H1 (cell line): ENCODE measurements at regions not wholly inside any gene's neighbourhood (a gene's known extent, or its start where the extent isn't known, plus 50 kb on each side); places are given as distances from the start of the nearest gene placed in this dataset.
"Not testable (repeated sequence)": the region's sequence is repeated elsewhere in the genome, so short reads cannot be mapped to it uniquely, and the experiment has no call there.

Experiments
- CEBPB ChIP-seq: IDR thresholded peaks from 2 replicates; pipeline ENCODE4 v1.6.1; 2012; ENCODE audit warnings: low read depth, low read length
- CREB1 ChIP-seq: IDR thresholded peaks from 2 replicates; pipeline ENCODE4 v1.6.1; 2012; ENCODE audit warnings: inconsistent platforms
- CTCF ChIP-seq, 3 experiments: IDR thresholded peaks; 1 replicate in 2 of 3; 2 replicates in 1 of 3; pipeline versions ENCODE4 v1.5.1 to v1.6.1; 2011; ENCODE audit warnings: low read length in 3 of 3, mild to moderate bottlenecking in 3 of 3, inconsistent platforms in 2 of 3, low read depth in 1 of 3, moderate library complexity in 1 of 3; ENCODE audit not compliant: insufficient read depth in 1 of 3; ENCODE audit errors: control extremely low read depth in 1 of 3
- EZH2 ChIP-seq: fragments of 200-600 bp; sonication (generic); IDR thresholded peaks from 2 replicates; pipeline ENCODE4 v1.7.1; 2012; ENCODE audit warnings: low read depth, mild to moderate bottlenecking, moderate library complexity, low read length, inconsistent platforms; ENCODE audit not compliant: severe bottlenecking
- FOSL1 ChIP-seq: IDR thresholded peaks from 2 replicates; pipeline ENCODE4 v1.6.1; 2011; ENCODE audit warnings: mild to moderate bottlenecking, low read depth, low read length, moderate library complexity; ENCODE audit not compliant: insufficient read depth
- GABPA ChIP-seq: IDR thresholded peaks from 2 replicates; pipeline ENCODE4 v1.6.1; 2011; ENCODE audit warnings: mild to moderate bottlenecking, low read length, moderate library complexity, borderline replicate concordance; ENCODE audit not compliant: insufficient read depth
- HDAC2 ChIP-seq, 2 experiments: fragments of 300-600 bp in 1 of 2; sonication (generic) in 1 of 2; IDR thresholded peaks; 2 replicates each; pipeline ENCODE4 v1.6.1; 2011 to 2012; ENCODE audit warnings: low read depth in 2 of 2, low read length in 2 of 2, mild to moderate bottlenecking in 2 of 2, moderate library complexity in 2 of 2, borderline replicate concordance in 1 of 2, inconsistent platforms in 1 of 2
- JUN ChIP-seq: IDR thresholded peaks from 2 replicates; pipeline ENCODE4 v1.6.1; 2011; ENCODE audit warnings: low read depth, mild to moderate bottlenecking, improper control_type of control experiment, low read length
- KDM5A ChIP-seq: fragments of 200-600 bp; IDR thresholded peaks from 2 replicates; pipeline ENCODE4 v1.7.1; 2012; ENCODE audit warnings: mild to moderate bottlenecking, low read length, inconsistent platforms, mixed read lengths
- MAX ChIP-seq: IDR thresholded peaks from 2 replicates; pipeline ENCODE4 v1.6.1; 2012; ENCODE audit warnings: inconsistent platforms
- PHF8 ChIP-seq: fragments of 200-600 bp; sonication (generic); conservative IDR thresholded peaks from 2 replicates; pipeline ENCODE4 v1.7.1; 2012; ENCODE audit warnings: low read depth, mild to moderate bottlenecking, inconsistent platforms, low read length, moderate library complexity
- RAD21 ChIP-seq, 2 experiments: IDR thresholded peaks in 1 of 2; conservative IDR thresholded peaks in 1 of 2; 2 replicates each; pipeline ENCODE4 v1.6.1; 2011; ENCODE audit warnings: low read depth in 2 of 2, low read length in 2 of 2, improper control_type of control experiment in 1 of 2, inconsistent platforms in 1 of 2, mild to moderate bottlenecking in 1 of 2, moderate library complexity in 1 of 2

- not testable (repeated sequence) for TF ChIP-seq CTCF (IDR thresholded peaks at IDR 0.05; ENCODE audit: control extremely low read depth in 1 of 3, insufficient read depth in 1 of 3, low read depth in 1 of 3, low read length in 3 of 3); EZH2; GABPA; MAX; HDAC2 (IDR thresholded peaks at IDR 0.05; ENCODE audit: borderline replicate concordance in 1 of 2, low read depth in 2 of 2, low read length in 2 of 2); PHF8; FOSL1; JUN; CEBPB; CREB1; RAD21 (IDR thresholded peaks at IDR 0.05 in 1 of 2, conservative IDR thresholded peaks at IDR 0.05 in 1 of 2; ENCODE audit: low read depth in 2 of 2, low read length in 2 of 2); KDM5A
Measured at GRCh38 chrX:39277685-39278390, 476.6 kb downstream of the MID1IP1 start.
